ENCODE measurements at regions not wholly inside any gene's neighbourhood (a gene's known extent, or its start where the extent isn't known, plus 50 kb on each side); places are given as distances from the start of the nearest gene placed in this dataset.

GRCh38 chrX:128623361-128623760, 571.2 kb upstream of the ACTRT1 start:
- TF ChIP-seq, protein P1, sequence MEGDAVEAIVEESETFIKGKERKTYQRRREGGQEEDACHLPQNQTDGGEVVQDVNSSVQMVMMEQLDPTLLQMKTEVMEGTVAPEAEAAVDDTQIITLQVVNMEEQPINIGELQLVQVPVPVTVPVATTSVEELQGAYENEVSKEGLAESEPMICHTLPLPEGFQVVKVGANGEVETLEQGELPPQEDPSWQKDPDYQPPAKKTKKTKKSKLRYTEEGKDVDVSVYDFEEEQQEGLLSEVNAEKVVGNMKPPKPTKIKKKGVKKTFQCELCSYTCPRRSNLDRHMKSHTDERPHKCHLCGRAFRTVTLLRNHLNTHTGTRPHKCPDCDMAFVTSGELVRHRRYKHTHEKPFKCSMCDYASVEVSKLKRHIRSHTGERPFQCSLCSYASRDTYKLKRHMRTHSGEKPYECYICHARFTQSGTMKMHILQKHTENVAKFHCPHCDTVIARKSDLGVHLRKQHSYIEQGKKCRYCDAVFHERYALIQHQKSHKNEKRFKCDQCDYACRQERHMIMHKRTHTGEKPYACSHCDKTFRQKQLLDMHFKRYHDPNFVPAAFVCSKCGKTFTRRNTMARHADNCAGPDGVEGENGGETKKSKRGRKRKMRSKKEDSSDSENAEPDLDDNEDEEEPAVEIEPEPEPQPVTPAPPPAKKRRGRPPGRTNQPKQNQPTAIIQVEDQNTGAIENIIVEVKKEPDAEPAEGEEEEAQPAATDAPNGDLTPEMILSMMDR (optimal IDR thresholded peaks at IDR 0.05 in 1 of 3, IDR thresholded peaks at IDR 0.05 in 1 of 3, conservative IDR thresholded peaks at IDR 0.05 in 1 of 3; ENCODE audit: extremely low read depth in 1 of 3, insufficient read depth in 2 of 3, low read length in 3 of 3), result no peak
- TF ChIP-seq EZH2 (IDR thresholded peaks at IDR 0.05; ENCODE audit: low read length), result no peak

Measured in keratinocyte (primary cell).